ENCODE measurements at regions not wholly inside any gene's neighbourhood (a gene's known extent, or its start where the extent isn't known, plus 50 kb on each side); places are given as distances from the start of the nearest gene placed in this dataset.

GRCh38 chr9:28916348-28916747 is 1343.1 kb upstream of the C9orf72 start:
- Histone ChIP-seq H3K27ac (ENCODE audit: low read length) (no peak overlapping the region), H4K20me1 (ENCODE audit: insufficient read depth, low read length) (no peaks in the 10 kb centered on the region), H3K9me3 (replicated peaks; ENCODE audit: insufficient read depth, low read length) (no peaks in the 10 kb centered on the region), H3F3A (ENCODE audit: insufficient read depth, low read length) (no peaks in the 10 kb centered on the region), H3K27me3 (replicated peaks; ENCODE audit: insufficient read depth, low read length) (no peaks in the 10 kb centered on the region), H3K79me2 (ENCODE audit: low read length) (no peaks in the 10 kb centered on the region), H3K36me3 (replicated peaks; ENCODE audit: insufficient read depth, low read length) (no peaks in the 10 kb centered on the region), H3K4me3 (ENCODE audit: low read length) (no peak overlapping the region), H3K4me1 (ENCODE audit: low read length) (no peaks in the 10 kb centered on the region), H3K9me2 (replicated peaks; ENCODE audit: insufficient read depth, low read length) (no peaks in the 10 kb centered on the region), H2AFZ (ENCODE audit: low read length) (no peak overlapping the region), H3K9ac (ENCODE audit: low read length) (no peak overlapping the region), H3K4me2 (ENCODE audit: low read depth, low read length) (no peak overlapping the region)
- DNase-seq = no peak
- no peak for TF ChIP-seq EZH2phosphoT487 (IDR thresholded peaks at IDR 0.05; ENCODE audit: low read length)
- no peak for TF ChIP-seq EZH2 (optimal IDR thresholded peaks at IDR 0.05; ENCODE audit: low read depth, low read length)
- no peak for TF ChIP-seq CTCF (IDR thresholded peaks at IDR 0.05; ENCODE audit: low read length)

GRCh38 chr9:28921857-28922500 is 1348.7 kb upstream of the C9orf72 start:
- H3K4me2 ChIP-seq (ENCODE audit: low read depth, low read length) = no peak overlapping the region
- no peaks in the 10 kb centered on the region for H3K9me2 ChIP-seq (replicated peaks; ENCODE audit: insufficient read depth, low read length)
- no peak for DNase-seq
- no peaks in the 10 kb centered on the region for H3K9me3 ChIP-seq (replicated peaks; ENCODE audit: insufficient read depth, low read length)
- H3K4me1 ChIP-seq (ENCODE audit: low read length) = no peaks in the 10 kb centered on the region
- no peak overlapping the region for H2AFZ ChIP-seq (ENCODE audit: low read length)
- no peaks in the 10 kb centered on the region for H3K36me3 ChIP-seq (replicated peaks; ENCODE audit: insufficient read depth, low read length)
- H3F3A ChIP-seq (ENCODE audit: insufficient read depth, low read length) = no peaks in the 10 kb centered on the region
- H3K9ac ChIP-seq (ENCODE audit: low read length) = no peak overlapping the region
- no peaks in the 10 kb centered on the region for H3K79me2 ChIP-seq (ENCODE audit: low read length)
- no peak overlapping the region for H3K4me3 ChIP-seq (ENCODE audit: low read length)
- TF ChIP-seq EZH2phosphoT487 (IDR thresholded peaks at IDR 0.05; ENCODE audit: low read length) = no peak
- TF ChIP-seq CTCF (IDR thresholded peaks at IDR 0.05; ENCODE audit: low read length) = no peak
- TF ChIP-seq EZH2 (optimal IDR thresholded peaks at IDR 0.05; ENCODE audit: low read depth, low read length) = no peak
- H4K20me1 ChIP-seq (ENCODE audit: insufficient read depth, low read length) = no peaks in the 10 kb centered on the region
- H3K27ac ChIP-seq (ENCODE audit: low read length) = no peak overlapping the region
- H3K27me3 ChIP-seq (replicated peaks; ENCODE audit: insufficient read depth, low read length) = no peaks in the 10 kb centered on the region

GRCh38 chr9:28922891-28923290 is 1349.6 kb upstream of the C9orf72 start:
- no peaks in the 10 kb centered on the region for H3K79me2 ChIP-seq (ENCODE audit: low read length)
- no peaks in the 10 kb centered on the region for H3K9me2 ChIP-seq (replicated peaks; ENCODE audit: insufficient read depth, low read length)
- H3K4me3 ChIP-seq (ENCODE audit: low read length) = no peak overlapping the region

More at GRCh38 chr9:28922891-28923290, 1349.6 kb upstream of the C9orf72 start:
- no peak overlapping the region for H2AFZ ChIP-seq (ENCODE audit: low read length)
- no peaks in the 10 kb centered on the region for H4K20me1 ChIP-seq (ENCODE audit: insufficient read depth, low read length)
- no peaks in the 10 kb centered on the region for H3K4me1 ChIP-seq (ENCODE audit: low read length)
- H3K9ac ChIP-seq (ENCODE audit: low read length) = no peak overlapping the region
- H3K9me3 ChIP-seq (replicated peaks; ENCODE audit: insufficient read depth, low read length) = no peaks in the 10 kb centered on the region
- no peak for TF ChIP-seq EZH2phosphoT487 (IDR thresholded peaks at IDR 0.05; ENCODE audit: low read length)
- TF ChIP-seq EZH2 (optimal IDR thresholded peaks at IDR 0.05; ENCODE audit: low read depth, low read length) = no peak
- no peak for TF ChIP-seq CTCF (IDR thresholded peaks at IDR 0.05; ENCODE audit: low read length)
- no peak overlapping the region for H3K27ac ChIP-seq (ENCODE audit: low read length)
- no peak for DNase-seq
- H3F3A ChIP-seq (ENCODE audit: insufficient read depth, low read length) = no peaks in the 10 kb centered on the region
- no peaks in the 10 kb centered on the region for H3K27me3 ChIP-seq (replicated peaks; ENCODE audit: insufficient read depth, low read length)
- no peaks in the 10 kb centered on the region for H3K36me3 ChIP-seq (replicated peaks; ENCODE audit: insufficient read depth, low read length)
- no peak overlapping the region for H3K4me2 ChIP-seq (ENCODE audit: low read depth, low read length)
